Gastrocnemius medialis (tissue), 4 donors: ENCODE measurements at regions not wholly inside any gene's neighbourhood (a gene's known extent, or its start where the extent isn't known, plus 50 kb on each side); places are given as distances from the start of the nearest gene placed in this dataset.
"Not testable (repeated sequence)": the region's sequence is repeated elsewhere in the genome, so short reads cannot be mapped to it uniquely, and the experiment has no call there.

Experiments used
- POLR2A ChIP-seq, 2 donors: fragments of 450-650 bp; IDR thresholded peaks; one replicate each; pipeline ENCODE4 v1.6.1; 2017; ENCODE audit warnings: antibody characterized with exemption in 2 of 2, mild to moderate bottlenecking in 2 of 2, moderate library complexity in 2 of 2
- TF ChIP-seq, protein P1 (sequence below), 5 experiments: fragments of 450-650 bp in 3 of 5; fragments of 200-600 bp in 2 of 5; sonication (generic) in 2 of 5; IDR thresholded peaks in 4 of 5; conservative IDR thresholded peaks in 1 of 5; 1 replicate in 4 of 5; 2 replicates in 1 of 5; pipeline ENCODE4 v1.5.1; 2016 to 2019; ENCODE audit warnings: antibody characterized with exemption in 5 of 5, mild to moderate bottlenecking in 3 of 5, moderate library complexity in 3 of 5

DNA sequence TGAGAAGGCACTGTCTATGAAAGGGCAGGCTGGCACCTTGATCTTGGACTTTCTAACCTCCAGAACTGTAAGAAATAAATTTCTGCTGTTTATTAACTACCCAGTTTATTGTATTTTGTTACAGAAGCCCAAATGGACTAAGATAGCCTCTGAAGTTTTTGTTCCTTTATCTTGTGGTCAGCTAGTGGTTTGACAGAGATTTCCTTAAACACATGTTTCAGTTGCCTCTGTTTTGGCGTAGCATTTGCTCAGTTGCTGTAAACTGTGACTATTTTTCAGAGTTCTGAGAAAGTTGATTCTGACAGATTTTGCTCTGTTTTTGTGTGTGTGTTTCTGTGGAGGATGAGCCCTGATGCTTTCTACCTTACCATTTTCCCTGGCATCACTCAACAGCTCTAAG lies 119.0 kb downstream of the SPATA31A1 start:
- not testable (repeated sequence) for TF ChIP-seq POLR2A (IDR thresholded peaks at IDR 0.05)
- TF ChIP-seq, protein P1, sequence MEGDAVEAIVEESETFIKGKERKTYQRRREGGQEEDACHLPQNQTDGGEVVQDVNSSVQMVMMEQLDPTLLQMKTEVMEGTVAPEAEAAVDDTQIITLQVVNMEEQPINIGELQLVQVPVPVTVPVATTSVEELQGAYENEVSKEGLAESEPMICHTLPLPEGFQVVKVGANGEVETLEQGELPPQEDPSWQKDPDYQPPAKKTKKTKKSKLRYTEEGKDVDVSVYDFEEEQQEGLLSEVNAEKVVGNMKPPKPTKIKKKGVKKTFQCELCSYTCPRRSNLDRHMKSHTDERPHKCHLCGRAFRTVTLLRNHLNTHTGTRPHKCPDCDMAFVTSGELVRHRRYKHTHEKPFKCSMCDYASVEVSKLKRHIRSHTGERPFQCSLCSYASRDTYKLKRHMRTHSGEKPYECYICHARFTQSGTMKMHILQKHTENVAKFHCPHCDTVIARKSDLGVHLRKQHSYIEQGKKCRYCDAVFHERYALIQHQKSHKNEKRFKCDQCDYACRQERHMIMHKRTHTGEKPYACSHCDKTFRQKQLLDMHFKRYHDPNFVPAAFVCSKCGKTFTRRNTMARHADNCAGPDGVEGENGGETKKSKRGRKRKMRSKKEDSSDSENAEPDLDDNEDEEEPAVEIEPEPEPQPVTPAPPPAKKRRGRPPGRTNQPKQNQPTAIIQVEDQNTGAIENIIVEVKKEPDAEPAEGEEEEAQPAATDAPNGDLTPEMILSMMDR (IDR thresholded peaks at IDR 0.05 in 4 of 5, conservative IDR thresholded peaks at IDR 0.05 in 1 of 5): not testable (repeated sequence)
